Endothelial cell of umbilical vein (primary cell): ENCODE measurements at regions not wholly inside any gene's neighbourhood (a gene's known extent, or its start where the extent isn't known, plus 50 kb on each side); places are given as distances from the start of the nearest gene placed in this dataset.

Source experiments
- EZH2 ChIP-seq: IDR thresholded peaks from 2 replicates; pipeline ENCODE4 v1.6.1; 2012; ENCODE audit warnings: borderline replicate concordance, low read depth, mild to moderate bottlenecking, moderate library complexity, low read length, inconsistent platforms; ENCODE audit not compliant: severe bottlenecking
- FOS ChIP-seq: IDR thresholded peaks from 2 replicates; pipeline ENCODE4 v1.6.1; 2011; ENCODE audit warnings: mild to moderate bottlenecking, low read length, moderate library complexity, borderline replicate concordance; ENCODE audit not compliant: insufficient read depth
- JUN ChIP-seq: IDR thresholded peaks from 2 replicates; pipeline ENCODE4 v1.6.1; 2011; ENCODE audit warnings: borderline replicate concordance, low read depth; ENCODE audit not compliant: insufficient read length, insufficient read depth
- MYC ChIP-seq: IDR thresholded peaks from one replicate; pipeline ENCODE4 v1.6.1; 2011; ENCODE audit warnings: mild to moderate bottlenecking, low read depth, low read length
- POLR2A ChIP-seq: IDR thresholded peaks from 2 replicates; pipeline ENCODE4 v1.6.1; 2012; ENCODE audit warnings: low read depth, mild to moderate bottlenecking, control low read depth, low read length
- POLR2AphosphoS5 ChIP-seq: IDR thresholded peaks from 2 replicates; pipeline ENCODE4 v1.6.1; 2012; ENCODE audit warnings: low read depth, mild to moderate bottlenecking, control low read depth, low read length, moderate library complexity; ENCODE audit not compliant: insufficient read depth
- TF ChIP-seq, protein P1 (sequence below), 2 donors: IDR thresholded peaks; 1 replicate in 1 of 2; 2 replicates in 1 of 2; pipeline ENCODE4 v1.5.1; 2011; ENCODE audit warnings: low read length in 2 of 2, mild to moderate bottlenecking in 2 of 2, moderate library complexity in 2 of 2, control low read depth in 1 of 2, inconsistent platforms in 1 of 2, low read depth in 1 of 2; ENCODE audit not compliant: insufficient read depth in 1 of 2; ENCODE audit errors: extremely low read depth in 1 of 2
- TF ChIP-seq, protein P2 (sequence below): IDR thresholded peaks from 2 replicates; pipeline ENCODE4 v1.6.1; 2011; ENCODE audit not compliant: insufficient read depth, insufficient read length

DNA sequence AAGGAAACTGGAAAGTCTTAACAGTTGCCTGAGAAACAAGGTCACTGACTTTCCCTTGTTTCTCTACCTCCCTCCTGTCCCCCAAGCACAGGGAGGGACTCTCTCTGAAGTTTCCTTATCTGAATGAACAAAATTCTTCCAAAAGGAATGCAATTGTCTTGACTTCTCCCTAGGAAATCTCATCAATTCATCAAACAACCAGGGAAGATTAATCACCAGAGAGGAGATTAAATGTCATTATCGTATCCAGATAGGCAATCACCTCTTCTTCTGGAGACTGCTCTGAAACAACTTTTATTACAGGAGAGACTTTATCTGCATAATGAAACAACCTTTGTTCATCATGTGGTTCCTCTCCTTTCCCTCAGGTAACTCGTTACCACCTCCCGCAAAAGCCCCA is 431.4 kb downstream of the SLC16A7 start:
- TF ChIP-seq POLR2AphosphoS5 (no peak), POLR2A (no peak), EZH2 (no peak), JUN (no peak), MYC (no peak), FOS (no peak)
- TF ChIP-seq, protein P1, sequence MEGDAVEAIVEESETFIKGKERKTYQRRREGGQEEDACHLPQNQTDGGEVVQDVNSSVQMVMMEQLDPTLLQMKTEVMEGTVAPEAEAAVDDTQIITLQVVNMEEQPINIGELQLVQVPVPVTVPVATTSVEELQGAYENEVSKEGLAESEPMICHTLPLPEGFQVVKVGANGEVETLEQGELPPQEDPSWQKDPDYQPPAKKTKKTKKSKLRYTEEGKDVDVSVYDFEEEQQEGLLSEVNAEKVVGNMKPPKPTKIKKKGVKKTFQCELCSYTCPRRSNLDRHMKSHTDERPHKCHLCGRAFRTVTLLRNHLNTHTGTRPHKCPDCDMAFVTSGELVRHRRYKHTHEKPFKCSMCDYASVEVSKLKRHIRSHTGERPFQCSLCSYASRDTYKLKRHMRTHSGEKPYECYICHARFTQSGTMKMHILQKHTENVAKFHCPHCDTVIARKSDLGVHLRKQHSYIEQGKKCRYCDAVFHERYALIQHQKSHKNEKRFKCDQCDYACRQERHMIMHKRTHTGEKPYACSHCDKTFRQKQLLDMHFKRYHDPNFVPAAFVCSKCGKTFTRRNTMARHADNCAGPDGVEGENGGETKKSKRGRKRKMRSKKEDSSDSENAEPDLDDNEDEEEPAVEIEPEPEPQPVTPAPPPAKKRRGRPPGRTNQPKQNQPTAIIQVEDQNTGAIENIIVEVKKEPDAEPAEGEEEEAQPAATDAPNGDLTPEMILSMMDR (IDR thresholded peaks at IDR 0.05; ENCODE audit: extremely low read depth in 1 of 2, insufficient read depth in 1 of 2, low read depth in 1 of 2, low read length in 2 of 2) = no peak
- TF ChIP-seq, protein P2, sequence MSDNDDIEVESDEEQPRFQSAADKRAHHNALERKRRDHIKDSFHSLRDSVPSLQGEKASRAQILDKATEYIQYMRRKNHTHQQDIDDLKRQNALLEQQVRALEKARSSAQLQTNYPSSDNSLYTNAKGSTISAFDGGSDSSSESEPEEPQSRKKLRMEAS = no peak
